Endodermal cell (in vitro differentiated cells): ENCODE measurements at regions not wholly inside any gene's neighbourhood (a gene's known extent, or its start where the extent isn't known, plus 50 kb on each side); places are given as distances from the start of the nearest gene placed in this dataset.

ENCODE experiments used
- DNase-seq: peaks from one replicate; pipeline ENCODE4 v3.0.0-alpha.2; 2017
- H3K27ac ChIP-seq: 2 replicates; pipeline ENCODE4 v1.5.1; 2013; ENCODE audit warnings: mild to moderate bottlenecking, low read depth, low read length, moderate library complexity
- H3K27me3 ChIP-seq: 2 replicates; pipeline ENCODE4 v1.6.1; 2013; ENCODE audit warnings: mild to moderate bottlenecking, low read length, moderate library complexity; ENCODE audit not compliant: insufficient read depth, control insufficient read depth, poor library complexity, severe bottlenecking
- H3K36me3 ChIP-seq: 2 replicates; pipeline ENCODE4 v1.7.0; 2013; ENCODE audit warnings: mild to moderate bottlenecking, low read length, moderate library complexity; ENCODE audit not compliant: control insufficient read depth, insufficient read depth
- H3K4me1 ChIP-seq: one replicate; pipeline ENCODE4 v1.7.0; 2013; ENCODE audit warnings: low read length; ENCODE audit not compliant: control insufficient read depth, insufficient read depth
- H3K4me3 ChIP-seq: 2 replicates; pipeline ENCODE4 v1.5.1; 2013; ENCODE audit warnings: mild to moderate bottlenecking, low read length, moderate library complexity
- H3K9ac ChIP-seq: 2 replicates; pipeline ENCODE4 v1.6.1; 2013; ENCODE audit warnings: mild to moderate bottlenecking, low read length, moderate library complexity; ENCODE audit not compliant: poor library complexity, severe bottlenecking; ENCODE audit errors: extremely low read depth
- H3K9me3 ChIP-seq: 2 replicates; pipeline ENCODE4 v1.6.1; 2013; ENCODE audit warnings: mild to moderate bottlenecking, low read length, moderate library complexity; ENCODE audit not compliant: control insufficient read depth
- H3K27ac Mint-ChIP-seq: 2 replicates; pipeline ENCODE4 v1.8.0; 2020; ENCODE audit warnings: mixed read lengths
- H3K27me3 Mint-ChIP-seq: 2 replicates; pipeline ENCODE4 v1.8.0; 2021; ENCODE audit warnings: mild to moderate bottlenecking, mixed read lengths; ENCODE audit not compliant: insufficient read depth
- H3K36me3 Mint-ChIP-seq: 2 replicates; pipeline ENCODE4 v1.8.0; 2020; ENCODE audit warnings: low read depth, mixed read lengths
- H3K4me1 Mint-ChIP-seq: 2 replicates; pipeline ENCODE4 v1.8.0; 2020; ENCODE audit warnings: mixed read lengths
- H3K4me3 Mint-ChIP-seq: 2 replicates; pipeline ENCODE4 v1.8.0; 2020; ENCODE audit warnings: mild to moderate bottlenecking, moderate library complexity, mixed read lengths
- H3K9me3 Mint-ChIP-seq: 2 replicates; pipeline ENCODE4 v1.8.0; 2020; ENCODE audit warnings: mild to moderate bottlenecking, mixed read lengths
- WGBS, 2 experiments: methylation state at CpG; one replicate each; pipeline versions ENCODE4 v1.1.5 to v1.1.7; 2013; ENCODE audit warnings: missing lambda C conversion rate in 2 of 2, mixed read lengths in 1 of 2; ENCODE audit not compliant: insufficient coverage in 1 of 2, insufficient read length in 1 of 2; 5-methylcytosine and 5-hydroxymethylcytosine counted together
- TF ChIP-seq, protein P1 (sequence below): fragments of 200-600 bp; sonication (generic); conservative IDR thresholded peaks from 2 replicates; pipeline ENCODE4 v1.5.0; 2021; ENCODE audit warnings: antibody characterized with exemption, mild to moderate bottlenecking

DNA sequence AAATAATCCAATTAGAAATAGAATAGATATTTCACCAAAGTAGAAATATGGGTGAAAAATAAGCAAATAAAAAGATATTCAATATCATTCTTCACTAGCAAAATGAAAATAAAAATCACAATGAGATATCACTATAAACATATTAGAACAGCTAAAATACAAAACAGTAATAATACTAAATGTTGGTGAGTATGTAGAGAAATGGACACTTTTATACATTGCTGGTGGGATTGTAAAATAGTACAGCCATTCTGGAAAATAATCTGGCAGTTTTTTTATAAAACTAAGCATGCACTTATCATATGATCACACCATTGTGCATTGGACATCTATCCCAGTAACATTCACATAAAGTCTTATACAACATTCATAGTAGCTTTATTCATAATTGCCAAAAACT is 320.2 kb upstream of the OR4E1 start:
- H3K9me3 Mint-ChIP-seq = no peaks in the 10 kb centered on the region
- H3K27me3 ChIP-seq = no peaks in the 10 kb centered on the region
- no peaks in the 10 kb centered on the region for H3K36me3 Mint-ChIP-seq
- H3K27me3 Mint-ChIP-seq = peaks cover 2% of the 10 kb centered on the region
- no peak overlapping the region for H3K4me3 Mint-ChIP-seq
- no peak for DNase-seq
- H3K27ac ChIP-seq = no peak overlapping the region
- no peak overlapping the region for H3K27ac Mint-ChIP-seq
- H3K36me3 ChIP-seq = no peaks in the 10 kb centered on the region
- no peak overlapping the region for H3K9ac ChIP-seq
- H3K4me1 ChIP-seq = no peaks in the 10 kb centered on the region
- no peak overlapping the region for H3K4me3 ChIP-seq
- TF ChIP-seq, protein P1, sequence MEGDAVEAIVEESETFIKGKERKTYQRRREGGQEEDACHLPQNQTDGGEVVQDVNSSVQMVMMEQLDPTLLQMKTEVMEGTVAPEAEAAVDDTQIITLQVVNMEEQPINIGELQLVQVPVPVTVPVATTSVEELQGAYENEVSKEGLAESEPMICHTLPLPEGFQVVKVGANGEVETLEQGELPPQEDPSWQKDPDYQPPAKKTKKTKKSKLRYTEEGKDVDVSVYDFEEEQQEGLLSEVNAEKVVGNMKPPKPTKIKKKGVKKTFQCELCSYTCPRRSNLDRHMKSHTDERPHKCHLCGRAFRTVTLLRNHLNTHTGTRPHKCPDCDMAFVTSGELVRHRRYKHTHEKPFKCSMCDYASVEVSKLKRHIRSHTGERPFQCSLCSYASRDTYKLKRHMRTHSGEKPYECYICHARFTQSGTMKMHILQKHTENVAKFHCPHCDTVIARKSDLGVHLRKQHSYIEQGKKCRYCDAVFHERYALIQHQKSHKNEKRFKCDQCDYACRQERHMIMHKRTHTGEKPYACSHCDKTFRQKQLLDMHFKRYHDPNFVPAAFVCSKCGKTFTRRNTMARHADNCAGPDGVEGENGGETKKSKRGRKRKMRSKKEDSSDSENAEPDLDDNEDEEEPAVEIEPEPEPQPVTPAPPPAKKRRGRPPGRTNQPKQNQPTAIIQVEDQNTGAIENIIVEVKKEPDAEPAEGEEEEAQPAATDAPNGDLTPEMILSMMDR = no peak
- no peaks in the 10 kb centered on the region for H3K9me3 ChIP-seq
- H3K4me1 Mint-ChIP-seq = peaks cover 2% of the 10 kb centered on the region

DNA sequence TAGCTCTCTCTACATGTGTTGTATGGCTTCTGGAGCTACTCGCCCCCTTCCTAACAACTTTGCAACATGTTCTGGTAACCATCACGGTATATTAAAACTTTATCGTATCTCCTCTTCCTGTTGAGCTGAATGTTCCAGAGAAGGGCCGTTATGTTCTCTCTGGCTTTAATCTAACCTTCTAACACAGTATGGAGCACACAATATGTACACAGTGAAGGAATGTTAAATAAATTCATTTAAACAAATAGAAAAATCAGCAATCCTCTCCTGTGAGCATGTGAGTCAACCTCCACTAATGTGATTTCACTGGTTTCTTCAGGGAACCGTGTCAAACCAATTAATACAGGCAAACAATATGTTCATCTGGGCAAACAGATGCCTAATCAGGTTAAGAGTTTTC is 319.5 kb upstream of the OR4E1 start:
- 96% methylated on average over 4 to 5 of the region's 5 CpGs for WGBS, 2 experiments
- no peak overlapping the region for H3K27ac Mint-ChIP-seq
- Histone ChIP-seq H3K4me3 (no peak overlapping the region), H3K27ac (no peak overlapping the region), H3K4me1 (no peaks in the 10 kb centered on the region), H3K27me3 (no peaks in the 10 kb centered on the region), H3K9me3 (no peaks in the 10 kb centered on the region), H3K36me3 (no peaks in the 10 kb centered on the region), H3K9ac (no peak overlapping the region)
- no peak overlapping the region for H3K4me3 Mint-ChIP-seq
- peaks cover 2% of the 10 kb centered on the region for H3K27me3 Mint-ChIP-seq
- TF ChIP-seq, protein P1 = no peak
- DNase-seq = no peak
- no peaks in the 10 kb centered on the region for H3K36me3 Mint-ChIP-seq
- H3K9me3 Mint-ChIP-seq = no peaks in the 10 kb centered on the region
- H3K4me1 Mint-ChIP-seq = peaks cover 2% of the 10 kb centered on the region

DNA sequence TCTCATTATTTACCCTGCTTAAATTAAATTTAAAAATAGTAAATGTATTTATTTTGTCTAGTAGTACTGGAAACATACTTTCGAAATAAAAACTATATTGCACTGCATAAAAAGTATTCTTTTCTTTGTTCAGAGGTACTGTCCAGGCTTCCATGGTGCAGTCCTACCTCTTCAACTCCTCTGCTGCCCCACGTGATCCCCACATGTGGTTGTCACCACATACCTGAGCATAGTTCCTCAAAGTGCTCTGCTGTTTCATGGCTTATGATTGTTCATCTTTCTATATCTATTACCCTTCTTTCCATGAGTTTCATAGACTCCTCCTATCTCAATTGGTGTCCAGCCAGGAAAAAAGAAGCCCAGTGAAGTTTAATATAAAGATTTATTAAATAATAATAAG is 317.5 kb upstream of the OR4E1 start:
- H3K27ac Mint-ChIP-seq = no peak overlapping the region
- peaks cover 4% of the 10 kb centered on the region for H3K27me3 Mint-ChIP-seq
- peaks cover 5% of the 10 kb centered on the region for H3K27me3 ChIP-seq
- no peaks in the 10 kb centered on the region for H3K36me3 Mint-ChIP-seq
- H3K9ac ChIP-seq = no peak overlapping the region
- H3K4me1 ChIP-seq = no peaks in the 10 kb centered on the region
- no peak for DNase-seq
- H3K36me3 ChIP-seq = no peaks in the 10 kb centered on the region
- no peak overlapping the region for H3K4me3 Mint-ChIP-seq
- no peak overlapping the region for H3K4me3 ChIP-seq
- TF ChIP-seq, protein P1 = no peak
- H3K4me1 Mint-ChIP-seq = no peaks in the 10 kb centered on the region
- H3K9me3 Mint-ChIP-seq = no peaks in the 10 kb centered on the region
- no peaks in the 10 kb centered on the region for H3K9me3 ChIP-seq
- H3K27ac ChIP-seq = no peak overlapping the region
- WGBS, 2 experiments = 50 to 74% methylated on average over 1 to 2 of the region's 2 CpGs
